H9 (cell line): ENCODE measurements at regions not wholly inside any gene's neighbourhood (a gene's known extent, or its start where the extent isn't known, plus 50 kb on each side); places are given as distances from the start of the nearest gene placed in this dataset.

Experiments used
- DNase-seq: peaks from one replicate; pipeline ENCODE4 v3.0.0-alpha.2; 2017
- H2AFZ ChIP-seq: one replicate; pipeline ENCODE4 v1.6.1; 2013; ENCODE audit warnings: mild to moderate bottlenecking, low read length, control low read depth, moderate library complexity
- H2AK5ac ChIP-seq: 2 replicates; pipeline ENCODE4 v1.6.1; 2013; ENCODE audit warnings: low read length, control low read depth, mixed read lengths; ENCODE audit not compliant: insufficient read length
- H2BK120ac ChIP-seq: one replicate; pipeline ENCODE4 v1.6.1; 2013; ENCODE audit warnings: low read depth, mild to moderate bottlenecking, low read length, control low read depth, inconsistent platforms; ENCODE audit not compliant: poor library complexity, severe bottlenecking
- H2BK12ac ChIP-seq: 2 replicates; pipeline ENCODE4 v1.6.1; 2013; ENCODE audit warnings: low read length, control low read depth, mixed read lengths, low read depth; ENCODE audit not compliant: insufficient read length
- H2BK15ac ChIP-seq: 2 replicates; pipeline ENCODE4 v1.6.1; 2013; ENCODE audit warnings: low read depth, low read length, control low read depth
- H2BK20ac ChIP-seq: one replicate; pipeline ENCODE4 v1.6.1; 2013; ENCODE audit warnings: low read depth, mild to moderate bottlenecking, low read length, control low read depth, inconsistent platforms; ENCODE audit not compliant: poor library complexity, severe bottlenecking
- H2BK5ac ChIP-seq: 2 replicates; pipeline ENCODE4 v1.6.1; 2013; ENCODE audit warnings: low read length, control low read depth, mixed read lengths; ENCODE audit not compliant: insufficient read length
- H3K14ac ChIP-seq: 2 replicates; pipeline ENCODE4 v1.6.1; 2013; ENCODE audit warnings: low read length, control low read depth; ENCODE audit not compliant: insufficient read depth
- H3K18ac ChIP-seq: 2 replicates; pipeline ENCODE4 v1.6.1; 2013; ENCODE audit warnings: low read depth, mild to moderate bottlenecking, mixed read lengths, low read length, control low read depth; ENCODE audit not compliant: insufficient read length
- H3K23ac ChIP-seq: 2 replicates; pipeline ENCODE4 v1.6.1; 2013; ENCODE audit warnings: low read length, control low read depth, mixed read lengths, low read depth; ENCODE audit not compliant: insufficient read length
- H3K23me2 ChIP-seq: 2 replicates; pipeline ENCODE4 v1.6.1; 2013; ENCODE audit warnings: low read depth, mild to moderate bottlenecking, mixed read lengths, low read length, control low read depth; ENCODE audit not compliant: insufficient read length, poor library complexity, severe bottlenecking
- H3K27ac ChIP-seq: 2 replicates; pipeline ENCODE4 v1.5.1; 2013; ENCODE audit warnings: low read length, control low read depth, mixed read lengths, low read depth; ENCODE audit not compliant: insufficient read length
- H3K27me3 ChIP-seq: 2 replicates; pipeline ENCODE4 v1.6.1; 2013; ENCODE audit warnings: low read length, control low read depth, inconsistent platforms; ENCODE audit not compliant: insufficient read depth
- H3K4ac ChIP-seq: 2 replicates; pipeline ENCODE4 v1.6.1; 2013; ENCODE audit warnings: low read depth, mild to moderate bottlenecking, control low read depth, inconsistent platforms, low read length, moderate library complexity
- H3K4me1 ChIP-seq: 2 replicates; pipeline ENCODE4 v1.6.1; 2013; ENCODE audit warnings: low read length, control low read depth, inconsistent platforms; ENCODE audit not compliant: insufficient read depth
- H3K4me2 ChIP-seq: 2 replicates; pipeline ENCODE4 v1.6.1; 2013; ENCODE audit warnings: low read length, control low read depth, mixed read lengths; ENCODE audit not compliant: insufficient read length, insufficient read depth
- H3K56ac ChIP-seq: 2 replicates; pipeline ENCODE4 v1.6.1; 2013; ENCODE audit warnings: low read depth, mild to moderate bottlenecking, mixed read lengths, low read length, control low read depth; ENCODE audit not compliant: insufficient read length
- H3K79me1 ChIP-seq: 2 replicates; pipeline ENCODE4 v1.6.1; 2013; ENCODE audit warnings: low read depth, mild to moderate bottlenecking, moderate library complexity, low read length, control low read depth, inconsistent platforms; ENCODE audit not compliant: insufficient read depth, poor library complexity, severe bottlenecking
- H3K79me2 ChIP-seq: 2 replicates; pipeline ENCODE4 v1.6.1; 2013; ENCODE audit warnings: low read length, control low read depth, inconsistent platforms; ENCODE audit not compliant: insufficient read depth
- H3K9ac ChIP-seq: 2 replicates; pipeline ENCODE4 v1.6.1; 2013; ENCODE audit warnings: low read length, control low read depth, mixed read lengths; ENCODE audit not compliant: insufficient read length; ENCODE audit errors: extremely low read depth
- H3K9me3 ChIP-seq: one replicate; pipeline ENCODE4 v1.6.1; 2013; ENCODE audit warnings: low read depth, low read length, inconsistent platforms; ENCODE audit not compliant: control insufficient read depth
- H3T11ph ChIP-seq: one replicate; pipeline ENCODE4 v1.6.1; 2013; ENCODE audit warnings: mild to moderate bottlenecking, low read length, control low read depth, inconsistent platforms
- H4K20me1 ChIP-seq: one replicate; pipeline ENCODE4 v1.6.1; 2013; ENCODE audit not compliant: control insufficient read depth, insufficient read length, insufficient read depth
- H4K5ac ChIP-seq: 2 replicates; pipeline ENCODE4 v1.6.1; 2013; ENCODE audit warnings: low read depth, mild to moderate bottlenecking, mixed read lengths, low read length, control low read depth; ENCODE audit not compliant: insufficient read length
- H4K8ac ChIP-seq: replicated peaks from 2 replicates; pipeline ENCODE4 v1.6.1; 2013; ENCODE audit warnings: low read length, control low read depth, mixed read lengths, low read depth; ENCODE audit not compliant: insufficient read length
- H4K91ac ChIP-seq: 2 replicates; pipeline ENCODE4 v1.6.1; 2013; ENCODE audit warnings: low read depth, mild to moderate bottlenecking, moderate library complexity, mixed read lengths, low read length, control low read depth; ENCODE audit not compliant: insufficient read length
- H3K27ac Mint-ChIP-seq, 3 experiments: 2 replicates in 2 of 3; 3 replicates in 1 of 3; pipeline ENCODE4 v1.8.0; 2020 to 2021; ENCODE audit warnings: mixed read lengths in 3 of 3, mild to moderate bottlenecking in 1 of 3, moderate library complexity in 1 of 3
- H3K27me3 Mint-ChIP-seq: 2 replicates; pipeline ENCODE4 v1.8.0; 2021; ENCODE audit warnings: low read depth, mild to moderate bottlenecking, moderate library complexity, mixed read lengths
- H3K36me3 Mint-ChIP-seq, 3 experiments: 2 replicates in 2 of 3; 3 replicates in 1 of 3; pipeline ENCODE4 v1.8.0; 2020 to 2021; ENCODE audit warnings: low read depth in 3 of 3, mixed read lengths in 3 of 3; ENCODE audit not compliant: insufficient read depth in 1 of 3
- H3K4me1 Mint-ChIP-seq, 2 experiments: 2 replicates each; pipeline ENCODE4 v1.8.0; 2020; ENCODE audit warnings: mixed read lengths in 2 of 2
- H3K4me3 Mint-ChIP-seq, 2 experiments: 2 replicates in 1 of 2; 3 replicates in 1 of 2; pipeline ENCODE4 v1.8.0; 2020 to 2021; ENCODE audit warnings: mild to moderate bottlenecking in 2 of 2, mixed read lengths in 2 of 2, moderate library complexity in 1 of 2
- H3K9me3 Mint-ChIP-seq, 2 experiments: 2 replicates in 1 of 2; 3 replicates in 1 of 2; pipeline ENCODE4 v1.8.0; 2020; ENCODE audit warnings: mild to moderate bottlenecking in 2 of 2, mixed read lengths in 2 of 2, moderate library complexity in 1 of 2
- WGBS: extraction: QIAGEN DNeasy Blood & Tissue Kit; methylation state at CpG from one replicate; pipeline ENCODE4 v1.1.7; 2013; ENCODE audit warnings: missing lambda C conversion rate, low lambda C conversion rate, mixed read lengths; ENCODE audit not compliant: insufficient read length; ENCODE audit errors: extremely low coverage; 5-methylcytosine and 5-hydroxymethylcytosine counted together
- TF ChIP-seq, protein P1 (sequence below): fragments of 200-600 bp; sonication (generic); conservative IDR thresholded peaks from 3 replicates; pipeline ENCODE4 v1.8.0; 2021; ENCODE audit warnings: antibody characterized with exemption, mild to moderate bottlenecking

- Histone ChIP-seq H2BK15ac (no peak overlapping the region), H2BK20ac (no peak overlapping the region)
- WGBS = no CpG with 5 or more reads among the region's 2 CpGs
Observed at GRCh38 chr5:114988096-114988495, 181.6 kb downstream of the TRIM36 start.

More at GRCh38 chr5:114988096-114988495, 181.6 kb downstream of the TRIM36 start:
- Mint-ChIP-seq H3K4me1 (peaks cover 18 to 26% of the 10 kb centered on the region in 2 experiments), H3K4me3 (no peak overlapping the region), H3K27ac (no peak overlapping the region), H3K27me3 (no peaks in the 10 kb centered on the region; the same call in 1 of the 2 replicates), H3K9me3 (peaks cover 3 to 10% of the 10 kb centered on the region in 2 experiments; a peak in 3 of 5 replicates), H3K36me3 (peaks cover 0 to 5% (median 0%) of the 10 kb centered on the region in 3 experiments; a peak in 3 of 7 replicates)
- Histone ChIP-seq H2AK5ac (no peak overlapping the region), H4K8ac (no peak overlapping the region), H3K56ac (no peak overlapping the region), H3K23ac (no peak overlapping the region), H3K79me2 (no peaks in the 10 kb centered on the region), H3K9ac (no peak overlapping the region), H3K4me1 (no peaks in the 10 kb centered on the region; the same call in 1 of the 2 replicates), H2BK5ac (no peak overlapping the region), H4K5ac (no peak overlapping the region), H3K4me2 (no peak overlapping the region), H3K27me3 (no peaks in the 10 kb centered on the region), H2BK12ac (no peak overlapping the region), H3K18ac (no peak overlapping the region), H3K14ac (no peak overlapping the region), H3K23me2 (no peaks in the 10 kb centered on the region), H3K9me3 (no peaks in the 10 kb centered on the region), H4K20me1 (no peaks in the 10 kb centered on the region), H3T11ph (no peak overlapping the region), H3K4ac (no peak overlapping the region), H3K79me1 (no peaks in the 10 kb centered on the region), H2BK120ac (no peak overlapping the region), H2AFZ (no peak overlapping the region), H4K91ac (no peak overlapping the region), H3K27ac (no peak overlapping the region)
- TF ChIP-seq, protein P1, sequence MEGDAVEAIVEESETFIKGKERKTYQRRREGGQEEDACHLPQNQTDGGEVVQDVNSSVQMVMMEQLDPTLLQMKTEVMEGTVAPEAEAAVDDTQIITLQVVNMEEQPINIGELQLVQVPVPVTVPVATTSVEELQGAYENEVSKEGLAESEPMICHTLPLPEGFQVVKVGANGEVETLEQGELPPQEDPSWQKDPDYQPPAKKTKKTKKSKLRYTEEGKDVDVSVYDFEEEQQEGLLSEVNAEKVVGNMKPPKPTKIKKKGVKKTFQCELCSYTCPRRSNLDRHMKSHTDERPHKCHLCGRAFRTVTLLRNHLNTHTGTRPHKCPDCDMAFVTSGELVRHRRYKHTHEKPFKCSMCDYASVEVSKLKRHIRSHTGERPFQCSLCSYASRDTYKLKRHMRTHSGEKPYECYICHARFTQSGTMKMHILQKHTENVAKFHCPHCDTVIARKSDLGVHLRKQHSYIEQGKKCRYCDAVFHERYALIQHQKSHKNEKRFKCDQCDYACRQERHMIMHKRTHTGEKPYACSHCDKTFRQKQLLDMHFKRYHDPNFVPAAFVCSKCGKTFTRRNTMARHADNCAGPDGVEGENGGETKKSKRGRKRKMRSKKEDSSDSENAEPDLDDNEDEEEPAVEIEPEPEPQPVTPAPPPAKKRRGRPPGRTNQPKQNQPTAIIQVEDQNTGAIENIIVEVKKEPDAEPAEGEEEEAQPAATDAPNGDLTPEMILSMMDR = no peak
- DNase-seq = no peak
